ENCODE measurements at regions not wholly inside any gene's neighbourhood (a gene's known extent, or its start where the extent isn't known, plus 50 kb on each side); places are given as distances from the start of the nearest gene placed in this dataset.
"Not testable (repeated sequence)": the region's sequence is repeated elsewhere in the genome, so short reads cannot be mapped to it uniquely, and the experiment has no call there.

GRCh38 chr9:29183971-29184370 lies 1610.7 kb upstream of the C9orf72 start:
- no peak overlapping the region for H3K27ac ChIP-seq (ENCODE audit: insufficient read depth, low read depth, low read length)
- H3K36me3 ChIP-seq (ENCODE audit: control insufficient read depth in 2 of 2, extremely low read depth in 1 of 2, insufficient read depth in 2 of 2, low read length in 2 of 2): no peaks in the 10 kb centered on the region
- no peak overlapping the region for H2AFZ ChIP-seq (ENCODE audit: low read depth, low read length)
- no TSS peak for BruUV-seq (replicated peaks)
- no peak overlapping the region for H3K4me3 ChIP-seq (replicated peaks in 1 of 3; ENCODE audit: insufficient read depth in 1 of 3, low read depth in 1 of 3, low read length in 3 of 3)
- H3K9me3 ChIP-seq (replicated peaks; ENCODE audit: control insufficient read depth, insufficient read depth, low read length): no peaks in the 10 kb centered on the region
- no peak overlapping the region for H3K4me2 ChIP-seq (ENCODE audit: insufficient read depth, low read length)
- ChIA-PET POLR2A (no interaction called here), CTCF (no interaction called here)
- H4K20me1 ChIP-seq (replicated peaks; ENCODE audit: control insufficient read depth, extremely low read depth, insufficient read depth, low read length): no peaks in the 10 kb centered on the region
- intact Hi-C loops (cut with micrococcal nuclease) (no loop called here), dilution Hi-C loops (cut with MboI; ENCODE audit: extremely low pct_ligation_motif_present, low sequenced_read_pairs) (no loop called here)
- no peaks in the 10 kb centered on the region for H3K9me1 ChIP-seq (replicated peaks; ENCODE audit: control insufficient read depth, extremely low read depth, insufficient read depth, low read length)
- H3K79me2 ChIP-seq (ENCODE audit: control insufficient read depth, insufficient read depth, low read length): no peaks in the 10 kb centered on the region
- TF ChIP-seq EZH2 (IDR thresholded peaks at IDR 0.05; ENCODE audit: borderline replicate concordance, low read depth, low read length, severe bottlenecking) (no peak), GATA2 (IDR thresholded peaks at IDR 0.05; ENCODE audit: insufficient read depth, insufficient read length, low read depth, low read length) (no peak), CTCF (IDR thresholded peaks at IDR 0.05; ENCODE audit: extremely low read depth in 1 of 2, insufficient read depth in 1 of 2, low read depth in 1 of 2, low read length in 2 of 2) (no peak), JUN (IDR thresholded peaks at IDR 0.05; ENCODE audit: borderline replicate concordance, insufficient read depth, insufficient read length, low read depth) (no peak), FOS (IDR thresholded peaks at IDR 0.05; ENCODE audit: borderline replicate concordance, insufficient read depth, low read length) (no peak), POLR2AphosphoS5 (IDR thresholded peaks at IDR 0.05; ENCODE audit: insufficient read depth, low read depth, low read length) (no peak), MYC (IDR thresholded peaks at IDR 0.05; ENCODE audit: low read depth, low read length) (no peak), POLR2A (IDR thresholded peaks at IDR 0.05; ENCODE audit: low read depth, low read length) (no peak)
- TF ChIP-seq, protein P1, sequence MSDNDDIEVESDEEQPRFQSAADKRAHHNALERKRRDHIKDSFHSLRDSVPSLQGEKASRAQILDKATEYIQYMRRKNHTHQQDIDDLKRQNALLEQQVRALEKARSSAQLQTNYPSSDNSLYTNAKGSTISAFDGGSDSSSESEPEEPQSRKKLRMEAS (IDR thresholded peaks at IDR 0.05; ENCODE audit: insufficient read depth, insufficient read length): no peak
- no peak for DNase-seq (ENCODE audit: low read depth, low spot score)
- no peaks in the 10 kb centered on the region for H3K27me3 ChIP-seq (ENCODE audit: control insufficient read depth in 2 of 2, insufficient read depth in 2 of 2, low read length in 2 of 2)
- H3K9ac ChIP-seq (replicated peaks; ENCODE audit: extremely low read depth, insufficient read depth, low read length): no peak overlapping the region
- no peaks in the 10 kb centered on the region for H3K4me1 ChIP-seq (ENCODE audit: control insufficient read depth, extremely low read depth, insufficient read depth, low read length)
- FAIRE-seq: no peak

DNA sequence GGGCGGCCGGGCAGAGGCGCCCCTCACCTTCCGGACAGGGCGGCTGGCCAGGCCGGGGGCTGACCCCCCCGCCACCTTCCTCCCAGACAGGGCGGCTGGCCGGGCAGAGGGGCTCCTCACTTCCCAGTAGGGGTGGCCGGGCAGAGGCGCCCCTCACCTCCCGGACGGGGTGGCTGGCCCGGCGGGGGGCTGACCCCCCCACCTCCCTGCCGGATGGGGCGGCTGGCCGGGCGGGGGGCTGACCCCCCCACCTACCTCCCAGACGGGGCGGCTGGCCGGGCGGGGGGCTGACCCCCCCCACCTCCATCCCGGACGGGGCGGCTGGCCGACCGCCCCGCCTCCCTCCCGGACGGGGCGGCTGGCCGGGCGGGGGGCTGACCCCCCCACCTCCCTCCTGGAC lies 1615.5 kb upstream of the C9orf72 start:
- intact Hi-C loops (cut with micrococcal nuclease); BruUV-seq (replicated peaks); H3K27ac ChIP-seq (ENCODE audit: insufficient read depth, low read depth, low read length); H4K20me1 ChIP-seq (replicated peaks; ENCODE audit: control insufficient read depth, extremely low read depth, insufficient read depth, low read length); DNase-seq (ENCODE audit: low read depth, low spot score); H3K4me3 ChIP-seq (replicated peaks in 1 of 3; ENCODE audit: insufficient read depth in 1 of 3, low read depth in 1 of 3, low read length in 3 of 3); H3K9me1 ChIP-seq (replicated peaks; ENCODE audit: control insufficient read depth, extremely low read depth, insufficient read depth, low read length); H3K4me1 ChIP-seq (ENCODE audit: control insufficient read depth, extremely low read depth, insufficient read depth, low read length); H3K27me3 ChIP-seq (ENCODE audit: control insufficient read depth in 2 of 2, insufficient read depth in 2 of 2, low read length in 2 of 2); H3K36me3 ChIP-seq (ENCODE audit: control insufficient read depth in 2 of 2, extremely low read depth in 1 of 2, insufficient read depth in 2 of 2, low read length in 2 of 2); dilution Hi-C loops (cut with MboI; ENCODE audit: extremely low pct_ligation_motif_present, low sequenced_read_pairs); H3K79me2 ChIP-seq (ENCODE audit: control insufficient read depth, insufficient read depth, low read length); H3K9ac ChIP-seq (replicated peaks; ENCODE audit: extremely low read depth, insufficient read depth, low read length); H2AFZ ChIP-seq (ENCODE audit: low read depth, low read length); H3K4me2 ChIP-seq (ENCODE audit: insufficient read depth, low read length); FAIRE-seq; POLR2A ChIA-PET; CTCF ChIA-PET; H3K9me3 ChIP-seq (replicated peaks; ENCODE audit: control insufficient read depth, insufficient read depth, low read length): not testable (repeated sequence)

GRCh38 chr9:29189221-29189620 lies 1615.9 kb upstream of the C9orf72 start:
- H3K9ac ChIP-seq (replicated peaks; ENCODE audit: extremely low read depth, insufficient read depth, low read length); H3K9me1 ChIP-seq (replicated peaks; ENCODE audit: control insufficient read depth, extremely low read depth, insufficient read depth, low read length); H3K36me3 ChIP-seq (ENCODE audit: control insufficient read depth in 2 of 2, extremely low read depth in 1 of 2, insufficient read depth in 2 of 2, low read length in 2 of 2); dilution Hi-C loops (cut with MboI; ENCODE audit: extremely low pct_ligation_motif_present, low sequenced_read_pairs); H3K4me3 ChIP-seq (replicated peaks in 1 of 3; ENCODE audit: insufficient read depth in 1 of 3, low read depth in 1 of 3, low read length in 3 of 3); FAIRE-seq; H3K4me2 ChIP-seq (ENCODE audit: insufficient read depth, low read length); H3K27me3 ChIP-seq (ENCODE audit: control insufficient read depth in 2 of 2, insufficient read depth in 2 of 2, low read length in 2 of 2); H3K27ac ChIP-seq (ENCODE audit: insufficient read depth, low read depth, low read length); H3K4me1 ChIP-seq (ENCODE audit: control insufficient read depth, extremely low read depth, insufficient read depth, low read length); H3K9me3 ChIP-seq (replicated peaks; ENCODE audit: control insufficient read depth, insufficient read depth, low read length); intact Hi-C loops (cut with micrococcal nuclease); DNase-seq (ENCODE audit: low read depth, low spot score); H3K79me2 ChIP-seq (ENCODE audit: control insufficient read depth, insufficient read depth, low read length); POLR2A ChIA-PET; BruUV-seq (replicated peaks); H4K20me1 ChIP-seq (replicated peaks; ENCODE audit: control insufficient read depth, extremely low read depth, insufficient read depth, low read length); CTCF ChIA-PET; H2AFZ ChIP-seq (ENCODE audit: low read depth, low read length): not testable (repeated sequence)
